Spleen (tissue), 11 donors: ENCODE measurements at regions not wholly inside any gene's neighbourhood (a gene's known extent, or its start where the extent isn't known, plus 50 kb on each side); places are given as distances from the start of the nearest gene placed in this dataset.

ENCODE experiments used
- DNase-seq: peaks from one replicate; pipeline ENCODE4 v3.0.0-alpha.2; 2020
- H3K27ac ChIP-seq, 8 donors: fragments of 200-600 bp; sonication (generic) in 7 of 8; 1 replicate in 4 of 8; 2 replicates in 4 of 8; pipeline versions ENCODE4 v1.5.0 to v1.8.0; 2016 to 2021; ENCODE audit warnings: inconsistent platforms in 4 of 8, mild to moderate bottlenecking in 4 of 8, moderate library complexity in 1 of 8
- H3K27me3 ChIP-seq, 7 donors: fragments of 200-600 bp; sonication (generic) in 6 of 7; replicated peaks in 1 of 7; 1 replicate in 4 of 7; 2 replicates in 3 of 7; pipeline versions ENCODE4 v1.5.0 to v1.8.0; 2016 to 2021; ENCODE audit warnings: inconsistent platforms in 3 of 7, mild to moderate bottlenecking in 1 of 7
- H3K36me3 ChIP-seq, 6 donors: fragments of 200-600 bp; sonication (generic) in 5 of 6; 1 replicate in 4 of 6; 2 replicates in 2 of 6; pipeline versions ENCODE4 v1.5.0 to v1.8.0; 2016 to 2021; ENCODE audit warnings: inconsistent platforms in 2 of 6
- H3K4me1 ChIP-seq, 6 donors: fragments of 200-600 bp; sonication (generic) in 5 of 6; 1 replicate in 3 of 6; 2 replicates in 3 of 6; pipeline versions ENCODE4 v1.5.0 to v1.8.0; 2016 to 2021; ENCODE audit warnings: inconsistent platforms in 3 of 6
- H3K4me3 ChIP-seq, 8 donors: fragments of 200-600 bp; sonication (generic) in 7 of 8; 1 replicate in 4 of 8; 2 replicates in 4 of 8; pipeline versions ENCODE4 v1.5.0 to v1.8.0; 2016 to 2021; ENCODE audit warnings: inconsistent platforms in 4 of 8, mild to moderate bottlenecking in 4 of 8, moderate library complexity in 2 of 8
- H3K9me3 ChIP-seq, 8 donors: fragments of 200-600 bp; sonication (generic) in 7 of 8; 1 replicate in 4 of 8; 2 replicates in 4 of 8; pipeline versions ENCODE4 v1.5.0 to v1.8.0; 2016 to 2021; ENCODE audit warnings: inconsistent platforms in 4 of 8
- POLR2A ChIP-seq, 3 donors: fragments of 450-650 bp; IDR thresholded peaks; one replicate each; pipeline ENCODE4 v1.5.1; 2017; ENCODE audit warnings: antibody characterized with exemption in 3 of 3, mild to moderate bottlenecking in 1 of 3
- POLR2AphosphoS5 ChIP-seq, 3 donors: sonication (generic); formaldehyde crosslinking; IDR thresholded peaks; one replicate each; pipeline ENCODE4 v1.5.1; 2017; ENCODE audit warnings: antibody characterized with exemption in 3 of 3
- WGBS, 5 donors: extraction: QIAGEN DNeasy Blood & Tissue Kit in 3 of 5; methylation state at CpG; one replicate each; pipeline versions ENCODE4 v1.1.5 to v1.1.7; 2013 to 2018; 5-methylcytosine and 5-hydroxymethylcytosine counted together
- intact Hi-C: fragments of 100-400 bp; cut with DNase I; formaldehyde crosslinking; loops from one replicate; pipeline ENCODE4 v1.15.0; 2023; ENCODE audit warnings: low total_unique reads
- TF ChIP-seq, protein P1 (sequence below), 11 experiments: fragments of 200-600 bp in 7 of 11; fragments of 450-650 bp in 4 of 11; sonication (generic) in 4 of 11; IDR thresholded peaks in 8 of 11; conservative IDR thresholded peaks in 3 of 11; 1 replicate in 7 of 11; 2 replicates in 4 of 11; pipeline versions ENCODE4 v1.4.0 to v1.8.0; 2016 to 2021; ENCODE audit warnings: antibody characterized with exemption in 11 of 11, inconsistent platforms in 4 of 11, mild to moderate bottlenecking in 1 of 11
- donor health status: healthy with polysubstance abuse.
- donor health status: DM: no; HTN: no; CAD: no; lungs with moderate emphysema.
- donor health status: DM: no; HTN: no; CAD: no.
- donor health status: Bipolar disorder and iron deficiency.
- donor health status: healthy.
- donor health status: DM: no; HTN: no; CAD: no.
- donor health status: DM: yes; HTN: yes; CAD: no.

DNA sequence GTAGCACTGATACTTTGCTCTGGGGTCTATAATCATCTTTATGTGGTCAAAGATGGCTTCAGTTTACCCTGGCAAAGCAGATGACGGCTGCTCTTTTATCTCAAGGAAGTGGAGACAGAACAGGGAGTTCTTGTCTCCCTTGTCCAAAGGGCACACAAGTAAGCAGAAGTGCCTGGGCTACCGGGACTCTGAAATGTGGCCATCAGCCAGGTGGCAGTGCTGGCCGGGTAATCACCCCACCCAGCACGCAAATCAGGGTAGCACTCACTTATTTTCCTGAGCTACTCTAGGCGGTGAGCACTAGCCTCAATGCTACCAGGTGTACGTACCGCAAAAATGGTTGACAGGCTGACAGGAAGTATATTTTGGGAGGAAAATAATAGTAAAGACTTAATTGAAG, 119.7 kb upstream of the ETAA1 start:
- TF ChIP-seq POLR2AphosphoS5 (IDR thresholded peaks at IDR 0.05) = no peak
- WGBS, 5 donors = 75 to 85% (median 80%) methylated on average over 7 of the region's 7 CpGs
- no peak overlapping the region for H3K27ac ChIP-seq
- H3K9me3 ChIP-seq = no peaks in the 10 kb centered on the region
- DNase-seq = no peak
- no peak overlapping the region for H3K4me3 ChIP-seq
- intact Hi-C loops = no loop called here
- no peaks in the 10 kb centered on the region for H3K27me3 ChIP-seq
- no peaks in the 10 kb centered on the region for H3K4me1 ChIP-seq
- no peaks in the 10 kb centered on the region for H3K36me3 ChIP-seq

DNA sequence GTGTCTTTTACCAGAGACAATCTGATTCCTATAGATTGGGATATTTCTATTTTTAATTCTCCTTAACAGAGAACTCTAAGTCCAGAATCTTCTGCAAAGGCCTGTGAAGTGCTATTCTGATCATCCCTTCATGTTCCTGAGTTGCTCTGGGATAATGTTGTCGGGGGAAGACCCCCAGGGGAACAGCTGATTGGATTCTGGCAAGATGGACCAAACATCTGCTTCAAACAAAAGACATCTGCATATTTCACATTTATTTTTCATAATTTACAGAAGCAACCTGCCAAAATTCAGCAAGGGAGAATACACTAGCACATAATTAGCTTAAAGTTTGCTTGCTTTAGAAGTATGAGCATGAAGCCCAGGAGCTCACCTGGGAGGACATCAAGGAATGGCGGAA, 116.0 kb upstream of the ETAA1 start:
- no peaks in the 10 kb centered on the region for H3K4me1 ChIP-seq
- no peak overlapping the region for H3K27ac ChIP-seq
- H3K36me3 ChIP-seq = no peaks in the 10 kb centered on the region
- no peaks in the 10 kb centered on the region for H3K9me3 ChIP-seq
- H3K27me3 ChIP-seq = no peaks in the 10 kb centered on the region
- DNase-seq = no peak
- intact Hi-C loops = no loop called here
- TF ChIP-seq POLR2AphosphoS5 (IDR thresholded peaks at IDR 0.05) (no peak), POLR2A (IDR thresholded peaks at IDR 0.05) (no peak)
- TF ChIP-seq, protein P1, sequence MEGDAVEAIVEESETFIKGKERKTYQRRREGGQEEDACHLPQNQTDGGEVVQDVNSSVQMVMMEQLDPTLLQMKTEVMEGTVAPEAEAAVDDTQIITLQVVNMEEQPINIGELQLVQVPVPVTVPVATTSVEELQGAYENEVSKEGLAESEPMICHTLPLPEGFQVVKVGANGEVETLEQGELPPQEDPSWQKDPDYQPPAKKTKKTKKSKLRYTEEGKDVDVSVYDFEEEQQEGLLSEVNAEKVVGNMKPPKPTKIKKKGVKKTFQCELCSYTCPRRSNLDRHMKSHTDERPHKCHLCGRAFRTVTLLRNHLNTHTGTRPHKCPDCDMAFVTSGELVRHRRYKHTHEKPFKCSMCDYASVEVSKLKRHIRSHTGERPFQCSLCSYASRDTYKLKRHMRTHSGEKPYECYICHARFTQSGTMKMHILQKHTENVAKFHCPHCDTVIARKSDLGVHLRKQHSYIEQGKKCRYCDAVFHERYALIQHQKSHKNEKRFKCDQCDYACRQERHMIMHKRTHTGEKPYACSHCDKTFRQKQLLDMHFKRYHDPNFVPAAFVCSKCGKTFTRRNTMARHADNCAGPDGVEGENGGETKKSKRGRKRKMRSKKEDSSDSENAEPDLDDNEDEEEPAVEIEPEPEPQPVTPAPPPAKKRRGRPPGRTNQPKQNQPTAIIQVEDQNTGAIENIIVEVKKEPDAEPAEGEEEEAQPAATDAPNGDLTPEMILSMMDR (IDR thresholded peaks at IDR 0.05 in 8 of 11, conservative IDR thresholded peaks at IDR 0.05 in 3 of 11) = no peak
- 69 to 87% (median 84%) methylated on average over 2 of the region's 2 CpGs for WGBS, 5 donors
- H3K4me3 ChIP-seq = no peak overlapping the region

DNA sequence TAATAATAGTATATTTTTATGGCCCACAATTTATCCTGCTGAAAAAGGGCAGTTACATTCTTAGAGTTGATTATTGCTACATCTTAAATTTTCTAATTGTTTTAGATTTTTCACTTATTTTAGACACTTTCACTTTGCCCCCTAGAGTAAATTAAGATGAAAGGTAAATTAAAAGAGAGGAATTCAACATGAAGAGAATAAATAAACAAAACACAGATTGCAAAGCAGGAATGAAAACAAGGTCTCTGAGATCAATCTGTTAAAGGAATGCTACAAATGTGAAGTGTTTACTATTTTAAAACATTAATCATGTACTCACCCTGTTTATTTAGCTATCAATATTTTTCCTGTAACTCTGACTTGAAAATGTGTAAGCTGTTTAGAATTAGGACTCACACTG, 113.5 kb upstream of the ETAA1 start:
- H3K27ac ChIP-seq = no peak overlapping the region
- intact Hi-C loops = no loop called here
- TF ChIP-seq POLR2AphosphoS5 (IDR thresholded peaks at IDR 0.05) (no peak), POLR2A (IDR thresholded peaks at IDR 0.05) (no peak)
- TF ChIP-seq, protein P1 (IDR thresholded peaks at IDR 0.05 in 8 of 11, conservative IDR thresholded peaks at IDR 0.05 in 3 of 11) = no peak
- no peak for DNase-seq
- no peaks in the 10 kb centered on the region for H3K9me3 ChIP-seq
- no peaks in the 10 kb centered on the region for H3K27me3 ChIP-seq
- no peak overlapping the region for H3K4me3 ChIP-seq
- no peaks in the 10 kb centered on the region for H3K4me1 ChIP-seq
- H3K36me3 ChIP-seq = no peaks in the 10 kb centered on the region

DNA sequence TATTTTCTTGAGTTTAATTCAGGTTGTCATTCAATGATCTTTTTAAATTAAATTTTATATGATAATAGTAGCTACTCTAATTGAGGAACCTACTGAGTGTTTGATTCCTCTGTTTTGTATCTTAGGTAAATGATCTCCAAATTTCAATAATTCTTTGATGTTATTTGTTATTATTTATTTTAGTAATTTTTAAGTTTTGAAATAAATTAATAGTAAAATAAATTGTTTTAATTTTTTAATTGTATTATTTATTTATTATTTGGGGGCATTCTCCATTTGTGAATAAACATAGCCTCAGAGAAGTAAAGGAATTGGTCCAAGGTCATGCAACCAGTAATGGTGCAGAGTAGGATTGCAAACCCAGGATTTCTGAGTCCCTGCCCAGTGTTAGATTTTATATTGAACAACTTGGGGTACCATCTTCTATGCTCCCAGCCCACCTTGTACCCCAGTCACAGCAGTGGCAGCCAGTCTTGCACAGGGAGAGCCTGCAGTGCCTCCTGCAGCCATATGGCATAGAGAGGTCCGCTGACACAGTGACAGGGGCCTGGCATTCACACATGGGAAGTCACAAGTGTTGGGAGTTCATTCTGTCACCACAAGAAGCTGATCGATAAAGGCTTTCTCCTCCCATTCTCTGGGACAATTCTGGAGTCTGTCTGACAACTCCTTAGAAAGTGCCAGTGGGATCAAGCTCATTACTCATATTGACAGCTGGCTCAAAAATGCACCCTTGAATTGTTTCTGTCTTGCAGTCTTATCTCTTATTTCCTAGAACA, 110.0 kb upstream of the ETAA1 start:
- Histone ChIP-seq H3K36me3 (no peaks in the 10 kb centered on the region), H3K9me3 (no peaks in the 10 kb centered on the region), H3K27ac (no peak overlapping the region), H3K27me3 (no peaks in the 10 kb centered on the region), H3K4me1 (no peaks in the 10 kb centered on the region), H3K4me3 (no peak overlapping the region)
- 46 to 89% (median 70%) methylated on average over 1 to 2 of the region's 2 CpGs for WGBS, 5 donors
- DNase-seq = no peak
- intact Hi-C loops = no loop called here
- TF ChIP-seq POLR2A (IDR thresholded peaks at IDR 0.05) (no peak), POLR2AphosphoS5 (IDR thresholded peaks at IDR 0.05) (no peak)
- TF ChIP-seq, protein P1 (IDR thresholded peaks at IDR 0.05 in 8 of 11, conservative IDR thresholded peaks at IDR 0.05 in 3 of 11) = no peak
